Activated CD8-positive, alpha-beta memory T cell treated with anti-CD3 and anti-CD28 coated beads for 48 hours (primary cell): ENCODE measurements at regions not wholly inside any gene's neighbourhood (a gene's known extent, or its start where the extent isn't known, plus 50 kb on each side); places are given as distances from the start of the nearest gene placed in this dataset.

Experiments used
- DNase-seq, 3 experiments: peaks; one replicate each; pipeline ENCODE4 v3.0.0-alpha.2; 2020; ENCODE audit warnings: low read depth in 2 of 3, low spot score in 2 of 3

DNA sequence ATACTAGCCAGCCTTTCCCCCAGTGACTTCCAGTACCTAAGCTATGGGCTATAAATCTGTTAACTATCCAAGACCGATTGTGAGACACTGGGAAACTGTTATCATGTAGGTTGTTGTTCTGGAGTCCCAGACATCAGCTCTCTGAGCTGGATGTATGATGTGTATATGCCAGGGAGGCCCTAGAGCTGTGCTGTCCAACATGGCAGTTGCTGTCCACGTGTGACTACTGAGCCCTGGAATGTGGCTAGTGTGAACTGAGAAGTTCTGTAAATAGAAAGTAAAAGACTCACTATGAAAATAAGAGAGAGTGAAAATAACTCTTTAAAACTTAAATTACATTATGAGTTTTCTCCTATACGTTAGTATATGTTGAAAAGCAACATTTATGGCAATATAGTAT is 755.8 kb upstream of the FBXO33 start:
- no peak for DNase-seq

DNA sequence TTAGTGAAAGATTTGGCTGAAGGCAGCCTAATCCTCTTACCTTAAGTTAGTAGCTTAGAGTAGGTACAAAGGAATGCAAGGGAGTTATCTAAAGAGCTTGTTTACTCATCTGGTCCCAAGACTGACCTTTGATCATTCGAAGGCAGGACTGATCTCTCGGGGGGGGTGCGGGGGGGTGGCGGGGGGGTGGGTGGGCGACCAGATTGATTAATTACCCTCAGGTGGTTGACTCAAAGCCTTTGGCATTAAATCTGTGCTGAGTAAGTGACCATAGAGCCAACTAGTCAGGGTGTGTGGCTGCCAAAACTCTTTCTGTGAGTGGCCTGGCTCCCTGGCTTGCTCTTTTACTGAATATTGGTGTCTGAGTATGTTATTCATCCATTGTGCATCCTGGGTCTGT is 731.9 kb upstream of the FBXO33 start:
- DNase-seq, result no peak

DNA sequence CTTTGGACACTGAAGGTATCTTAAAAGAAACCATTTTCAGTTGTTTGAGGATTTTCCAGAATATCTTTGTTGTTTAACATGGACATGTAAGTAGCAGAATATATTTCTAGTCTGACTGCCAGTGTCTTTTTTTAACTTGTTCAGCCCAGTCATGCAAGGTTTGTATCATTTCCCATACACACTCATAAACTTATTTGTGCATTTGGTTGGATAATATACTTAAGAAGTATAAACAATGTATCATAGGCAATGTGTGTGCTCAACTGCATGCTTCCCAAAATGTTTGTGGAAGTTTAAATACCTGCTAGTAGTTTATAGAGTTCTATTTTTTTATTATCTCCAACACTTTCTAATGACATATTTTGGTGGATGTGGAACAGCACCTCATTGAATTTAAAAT is 707.4 kb upstream of the FBXO33 start:
- DNase-seq, result no peak

DNA sequence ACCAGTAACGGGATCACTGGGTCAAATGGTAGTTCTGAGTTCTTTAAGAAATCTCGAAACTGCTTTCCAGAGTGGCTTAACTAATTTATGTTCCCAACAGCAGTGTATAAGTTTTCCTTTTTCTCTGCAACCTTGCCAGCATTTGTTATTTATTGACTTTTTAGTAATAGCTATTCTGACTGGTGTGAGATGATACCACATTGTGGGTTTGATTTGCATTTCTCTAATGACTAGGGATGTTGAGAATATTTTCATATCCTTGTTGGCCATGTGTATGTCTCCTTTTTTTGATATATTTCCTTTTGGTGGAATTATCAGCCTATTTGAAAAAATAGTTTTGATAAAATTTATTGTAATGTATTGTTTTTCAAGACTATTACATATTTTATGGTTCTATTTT is 701.2 kb upstream of the FBXO33 start:
- DNase-seq, result no peak

DNA sequence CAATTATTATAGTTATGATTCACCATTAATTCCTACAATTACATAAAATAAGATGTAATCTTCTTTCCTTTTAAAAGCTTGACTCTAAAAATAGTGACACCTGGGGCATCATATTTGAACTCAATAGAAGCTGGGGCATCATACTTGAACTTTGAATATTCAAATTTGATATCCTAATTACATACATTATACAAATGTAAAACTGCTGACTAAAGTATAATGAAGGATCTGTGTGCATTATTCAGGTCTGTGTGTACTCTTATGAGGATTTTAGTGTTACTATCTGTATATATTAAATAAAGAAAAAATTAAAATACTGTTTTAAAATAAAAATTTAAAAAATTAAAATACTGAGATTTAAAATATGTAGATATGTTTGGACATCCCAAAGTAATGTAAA is 696.9 kb upstream of the FBXO33 start:
- DNase-seq, result no peak

DNA sequence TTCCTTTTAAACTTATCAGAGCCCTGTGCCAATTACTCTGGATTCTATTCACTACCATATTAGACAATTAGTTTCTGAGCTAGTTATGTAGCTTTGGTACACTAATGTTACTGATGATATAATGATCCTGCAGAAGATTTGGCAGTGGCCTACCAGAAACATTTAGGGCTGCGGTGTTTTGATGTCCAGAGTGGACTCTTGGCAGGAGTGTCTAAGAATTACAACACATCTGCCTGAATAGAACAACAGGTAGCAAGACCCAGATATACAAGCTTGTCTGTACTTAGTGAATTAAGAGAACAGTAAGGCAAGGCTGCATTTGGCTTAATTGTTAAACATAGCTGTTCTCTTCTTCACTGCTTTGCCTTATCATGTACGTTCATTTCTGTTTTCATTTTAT is 691.6 kb upstream of the FBXO33 start:
- no peak for DNase-seq

DNA sequence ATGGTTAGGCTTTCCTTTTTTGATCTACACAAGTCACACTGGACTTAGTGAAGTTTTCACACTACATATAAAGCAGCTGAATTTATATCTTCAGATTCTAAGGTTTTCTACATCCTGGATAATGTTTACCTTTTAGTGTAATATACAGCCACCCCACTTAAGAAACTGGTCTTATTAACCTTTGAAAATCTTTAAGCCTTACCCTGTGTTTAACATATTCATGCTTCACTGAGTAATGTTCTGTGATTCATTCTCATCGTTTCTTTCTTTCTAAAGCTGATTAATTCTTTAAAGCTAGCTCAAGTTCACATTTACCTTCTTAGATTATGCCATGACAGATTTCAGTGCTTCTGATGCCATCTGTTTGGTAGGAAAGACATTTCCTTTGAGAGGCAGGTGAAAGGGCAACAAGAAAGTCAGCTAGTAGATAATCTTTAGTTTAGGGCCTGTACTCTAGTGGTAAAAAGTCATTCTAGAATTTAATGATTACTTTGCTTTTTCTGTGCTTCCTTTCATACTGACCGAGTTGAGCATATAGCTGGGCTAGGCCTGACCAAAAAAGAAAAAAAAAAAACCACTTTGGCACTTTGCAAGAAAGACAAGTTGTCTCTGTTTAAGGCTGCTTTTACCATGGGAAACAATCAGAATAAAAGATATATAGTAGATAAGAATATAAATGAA is 690.9 kb upstream of the FBXO33 start:
- DNase-seq, result no peak

DNA sequence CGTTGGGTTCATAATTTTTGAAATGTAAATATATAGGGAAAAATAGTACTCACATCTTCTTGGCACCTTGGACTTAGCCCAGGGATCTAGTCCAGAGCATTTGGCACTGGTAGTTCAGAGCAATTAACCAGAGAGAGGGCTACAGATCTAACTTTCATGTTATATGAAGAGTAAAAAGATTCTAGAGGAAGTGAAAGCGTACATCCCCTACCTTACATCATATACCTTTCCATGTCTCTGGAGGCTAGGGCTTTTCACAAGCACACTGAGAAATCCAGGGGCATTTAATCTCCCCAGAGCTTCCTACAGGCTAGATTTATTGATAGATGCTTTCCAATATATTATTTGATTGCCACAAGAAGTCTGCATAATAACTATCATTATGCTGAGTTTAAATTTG is 687.5 kb upstream of the FBXO33 start:
- DNase-seq, result no peak

DNA sequence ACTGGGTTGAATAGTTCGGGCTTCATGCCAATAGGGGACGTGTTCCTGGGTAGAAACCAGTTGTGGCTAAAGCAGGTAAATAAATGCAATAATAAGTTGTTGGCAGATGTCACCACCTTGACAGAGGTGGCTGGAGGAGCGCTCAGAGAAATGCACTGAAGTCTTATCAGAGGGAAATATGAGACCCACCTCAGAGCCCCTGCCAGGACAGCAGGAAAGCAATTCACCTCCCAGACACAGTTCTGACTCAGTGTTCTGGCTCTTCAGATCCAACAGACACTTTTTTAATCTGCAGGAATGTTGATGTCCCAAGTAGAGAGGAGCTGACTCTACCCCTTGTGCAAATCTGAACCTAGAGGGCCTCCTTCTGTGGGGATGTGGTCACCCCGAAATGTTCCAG is 687.1 kb upstream of the FBXO33 start:
- no peak for DNase-seq

DNA sequence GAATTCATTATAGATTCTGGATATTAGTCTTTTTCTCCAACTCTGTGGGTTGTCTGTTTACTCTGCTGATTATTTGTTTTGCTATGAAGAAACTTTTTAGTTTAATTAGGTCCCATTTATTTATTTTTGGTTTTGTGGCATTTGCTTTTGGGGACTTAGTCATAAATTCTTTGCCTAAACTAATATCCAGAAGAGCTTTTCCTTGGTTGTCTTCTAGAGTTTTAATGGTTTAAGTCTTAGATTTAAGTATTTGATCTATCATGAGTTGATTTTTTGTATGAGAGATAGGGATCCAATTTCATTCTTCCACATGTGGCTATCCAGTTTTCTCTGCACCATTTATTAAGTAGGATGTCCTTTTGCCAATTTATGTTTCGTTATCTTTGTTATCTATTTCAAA is 683.4 kb upstream of the FBXO33 start:
- DNase-seq, result no peak

DNA sequence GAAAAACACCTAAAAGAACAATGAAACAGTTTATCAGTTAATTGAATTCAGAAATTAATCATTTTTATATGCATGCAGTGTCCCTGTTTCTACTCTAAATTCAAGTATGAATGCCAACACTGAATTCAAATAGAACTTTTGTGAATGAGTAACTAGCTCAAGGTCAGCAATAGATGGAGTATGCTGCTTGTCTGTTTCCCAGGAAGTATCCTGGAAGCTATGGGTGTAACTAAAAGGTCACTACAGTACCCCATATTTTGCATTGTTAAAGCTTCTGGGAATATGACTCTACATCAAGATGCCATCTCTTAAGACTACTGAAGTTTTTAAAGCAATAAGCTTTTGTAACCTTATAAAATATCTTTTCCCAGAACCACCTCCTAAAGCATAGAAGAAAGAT is 681.4 kb upstream of the FBXO33 start:
- DNase-seq, result no peak

DNA sequence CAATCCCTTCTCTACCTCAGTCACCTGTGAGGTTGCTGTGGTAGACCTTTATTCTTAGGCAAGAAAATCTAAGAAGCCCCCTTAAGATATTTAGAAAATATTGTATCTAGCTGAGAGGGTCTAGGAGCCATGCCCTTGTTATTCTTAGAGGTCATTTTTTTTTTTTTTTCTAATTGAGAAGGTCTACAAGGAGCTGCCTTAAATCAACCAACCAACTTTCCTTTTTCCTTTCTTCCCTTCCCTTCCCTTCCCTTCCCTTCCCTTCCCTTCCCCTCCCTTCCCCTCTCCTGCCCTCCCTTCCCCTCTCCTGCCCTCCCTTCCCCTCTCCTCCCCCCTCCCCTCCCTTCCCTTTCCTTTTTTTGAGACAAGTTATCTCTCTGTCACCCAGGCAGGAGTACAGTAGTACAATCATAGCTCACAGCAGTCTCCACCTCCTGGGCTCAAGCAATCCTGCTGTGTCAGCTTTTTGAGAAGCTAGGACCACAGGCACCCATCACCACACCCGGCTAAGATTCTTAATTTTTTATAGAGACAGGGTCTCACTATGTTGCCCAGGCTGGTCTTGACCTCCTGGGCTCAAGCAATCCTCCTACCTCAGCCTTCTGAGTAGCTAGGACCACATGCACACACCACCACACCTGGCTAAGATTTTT is 668.4 kb upstream of the FBXO33 start:
- DNase-seq, result no peak

DNA sequence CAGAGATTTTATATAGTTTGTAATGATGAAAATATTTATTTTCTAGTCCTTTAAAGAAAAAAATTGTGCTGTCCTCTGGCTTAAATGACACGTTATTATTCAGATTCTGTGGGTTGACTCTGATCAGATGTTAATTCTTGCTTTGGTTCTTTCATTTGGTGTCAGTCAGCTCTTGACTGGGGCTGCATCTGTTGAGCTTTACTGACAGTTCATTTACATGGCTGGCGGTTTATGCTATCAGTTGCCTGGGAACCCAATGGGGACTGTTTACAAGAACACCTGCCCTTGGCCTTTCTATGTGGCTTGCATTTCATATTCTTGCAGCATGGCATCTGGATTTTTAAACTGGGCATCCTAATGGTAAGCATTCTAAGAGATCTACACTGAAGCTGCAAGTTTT is 667.1 kb upstream of the FBXO33 start:
- no peak for DNase-seq

DNA sequence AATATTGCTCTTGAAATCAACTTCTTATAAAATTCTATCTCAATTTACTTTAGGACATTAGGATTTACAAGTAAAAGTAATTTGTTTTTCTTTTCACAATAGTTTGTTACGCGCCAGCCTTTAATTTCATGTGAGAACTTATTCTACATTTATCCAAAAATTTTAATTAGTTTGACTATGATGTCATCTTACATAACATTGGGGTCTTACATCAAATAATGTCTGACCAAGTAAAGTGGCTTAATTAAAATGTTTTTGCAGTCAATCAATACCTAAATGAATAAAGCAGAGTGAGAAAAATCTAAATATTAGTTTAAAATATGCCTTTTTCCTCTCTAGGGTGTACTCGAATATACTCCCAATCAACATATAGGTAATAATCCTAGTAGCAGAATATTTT is 666.2 kb upstream of the FBXO33 start:
- DNase-seq, result no peak

DNA sequence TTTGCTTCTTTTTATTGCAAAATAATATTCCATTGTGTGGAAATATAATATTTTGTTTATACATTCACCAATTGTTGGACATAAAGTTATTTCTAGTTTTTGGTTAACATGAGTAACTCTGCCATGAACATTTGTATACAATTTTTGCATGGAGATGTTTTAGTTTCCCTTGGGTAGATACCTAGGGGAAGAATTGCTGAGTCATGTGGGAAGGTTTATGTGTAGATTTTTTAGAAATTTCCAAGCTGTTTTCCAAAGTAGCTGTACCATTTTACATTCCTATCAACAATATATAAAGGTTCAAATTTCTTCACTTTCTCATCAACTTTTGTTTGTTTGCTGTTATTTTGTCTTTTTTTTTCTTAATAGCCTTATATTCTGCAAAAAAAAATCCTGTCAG is 664.7 kb upstream of the FBXO33 start:
- DNase-seq, result no peak

DNA sequence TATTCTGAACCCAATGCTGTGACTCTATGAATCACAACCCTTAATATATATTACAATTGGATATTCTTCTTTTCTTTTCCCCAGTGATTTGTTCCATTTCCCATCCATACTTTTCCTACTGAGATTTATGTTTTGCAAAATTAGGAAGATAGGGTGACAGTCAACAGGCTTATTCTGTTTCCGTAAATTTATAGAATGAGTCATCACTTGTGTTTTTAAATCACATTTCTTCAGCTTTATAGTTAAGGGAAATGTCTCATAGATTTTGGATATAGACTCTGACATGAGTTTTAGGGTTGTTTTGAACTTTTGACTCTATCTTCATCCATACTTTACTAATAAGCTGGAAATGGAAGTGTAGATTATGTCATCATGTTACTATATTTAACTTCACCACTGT is 661.6 kb upstream of the FBXO33 start:
- DNase-seq, result no peak

DNA sequence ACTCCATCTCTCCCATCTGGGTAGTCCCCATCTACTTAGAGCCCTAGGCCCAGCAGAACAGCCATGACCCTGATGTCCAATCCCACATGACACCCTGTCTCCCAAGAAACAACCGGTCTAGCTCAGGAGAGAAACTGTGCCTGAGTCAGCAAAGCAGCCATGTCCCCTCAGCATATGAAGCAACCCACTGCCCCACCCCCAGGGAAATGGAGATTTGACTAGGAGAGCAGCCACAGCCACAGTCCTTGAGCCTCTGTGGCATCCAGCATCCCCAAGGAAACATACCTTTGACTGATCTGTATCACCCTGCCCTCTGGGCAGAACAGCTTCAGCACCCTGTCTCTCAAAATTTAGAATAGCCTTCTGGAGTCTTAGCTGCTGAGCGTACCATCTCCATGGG is 641.9 kb upstream of the FBXO33 start:
- DNase-seq, result no peak

DNA sequence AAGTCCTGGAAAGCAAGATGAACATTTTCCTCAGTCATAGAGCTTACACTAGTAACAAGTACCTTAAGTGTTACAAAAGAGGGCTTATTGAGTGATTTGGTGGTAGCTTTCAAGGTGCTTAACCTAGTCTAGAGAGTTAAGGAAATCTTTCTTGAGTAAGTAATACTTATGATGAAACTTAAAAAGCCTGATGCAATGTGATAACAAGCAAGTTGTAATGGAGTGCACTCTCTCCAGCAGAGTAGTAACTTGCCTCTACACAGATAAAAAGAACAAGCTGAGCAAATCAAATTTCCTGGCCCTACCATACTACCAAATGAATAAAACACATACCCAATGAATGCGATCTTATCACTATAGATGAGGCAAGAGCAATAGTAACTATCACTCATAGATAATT is 639.9 kb upstream of the FBXO33 start:
- DNase-seq, result no peak

DNA sequence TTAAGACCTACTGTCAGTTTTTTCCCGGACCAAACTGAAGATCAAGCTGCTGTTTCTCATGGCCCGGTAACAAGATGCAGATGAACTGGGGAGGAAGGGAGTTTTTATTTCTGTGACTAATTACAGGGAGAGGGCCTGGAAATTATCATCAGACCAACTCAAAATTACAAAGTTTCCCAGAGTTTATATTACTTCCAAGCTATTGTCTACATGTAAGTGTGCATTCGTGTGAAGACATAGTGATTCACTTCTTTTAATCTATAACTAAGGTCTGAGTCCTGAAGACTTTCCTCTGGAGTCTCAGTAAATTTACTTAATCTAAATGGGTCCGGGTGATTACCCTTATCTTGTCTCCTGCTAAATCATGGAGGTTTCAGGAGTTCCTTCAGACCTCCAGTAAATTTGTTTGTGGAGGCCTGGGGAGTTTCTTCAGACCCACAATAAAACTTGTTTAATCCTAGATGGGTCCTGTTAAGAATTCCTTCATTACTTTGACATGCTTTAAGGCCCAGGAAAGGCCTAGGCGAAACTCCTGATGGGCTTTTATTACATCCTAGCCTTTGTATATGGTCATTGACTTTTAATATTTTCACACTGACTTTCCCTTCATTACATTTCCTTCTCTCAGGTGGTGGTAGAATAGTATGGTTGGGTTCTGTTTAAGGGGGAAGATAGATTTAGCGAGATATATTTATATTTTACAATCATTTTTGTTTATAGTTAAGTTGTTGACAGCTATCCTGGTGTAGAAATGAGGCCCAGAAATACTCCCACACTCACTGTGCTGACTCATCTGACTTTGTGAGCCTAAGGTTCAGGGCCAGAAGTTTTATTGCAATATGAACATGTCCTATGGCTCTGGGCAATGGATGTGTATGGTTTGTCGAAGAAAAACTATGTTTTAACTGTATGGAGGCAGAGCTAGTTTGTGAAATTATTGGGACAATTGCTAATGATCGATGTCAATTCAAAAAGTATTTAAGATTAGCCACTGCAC is 627.0 kb upstream of the FBXO33 start:
- DNase-seq, result no peak

DNA sequence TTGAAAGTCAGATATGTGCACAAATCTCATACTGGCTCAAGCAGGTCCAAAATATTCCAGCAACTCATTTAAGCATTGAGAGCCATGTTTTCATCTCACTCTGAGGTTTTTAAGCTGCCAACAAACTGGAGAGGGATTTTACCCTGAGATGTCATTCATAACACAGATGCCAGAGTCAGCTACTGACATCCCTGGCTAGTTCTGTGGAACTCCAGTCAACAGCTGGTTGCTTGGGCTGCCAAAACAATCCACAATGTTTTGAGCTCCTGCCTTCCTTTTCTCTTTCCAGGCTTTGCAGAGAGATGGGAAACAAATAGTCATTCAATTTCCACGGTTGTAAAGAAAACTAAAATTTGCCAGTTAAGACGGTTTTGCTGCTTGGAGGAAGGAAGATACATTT is 621.2 kb upstream of the FBXO33 start:
- DNase-seq, result no peak

DNA sequence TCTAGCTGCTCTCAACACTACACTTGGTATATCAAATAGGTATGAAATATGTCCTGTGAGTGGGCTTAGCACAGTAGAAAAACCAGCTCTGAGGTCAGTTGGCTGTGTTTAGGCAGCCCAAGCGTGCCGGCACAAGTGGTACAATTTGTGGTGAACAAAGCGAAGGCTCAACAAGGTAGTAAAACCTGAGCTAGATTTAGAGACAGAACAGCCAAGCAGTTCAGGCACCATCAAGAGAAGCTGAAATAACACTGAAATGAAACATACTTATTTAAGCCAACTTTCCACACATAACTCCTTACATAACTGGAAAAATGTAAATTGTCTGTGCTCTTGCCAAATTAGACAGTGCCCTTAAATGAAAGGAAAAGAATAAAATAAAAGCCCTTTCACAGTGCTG is 596.8 kb upstream of the FBXO33 start:
- no peak for DNase-seq

DNA sequence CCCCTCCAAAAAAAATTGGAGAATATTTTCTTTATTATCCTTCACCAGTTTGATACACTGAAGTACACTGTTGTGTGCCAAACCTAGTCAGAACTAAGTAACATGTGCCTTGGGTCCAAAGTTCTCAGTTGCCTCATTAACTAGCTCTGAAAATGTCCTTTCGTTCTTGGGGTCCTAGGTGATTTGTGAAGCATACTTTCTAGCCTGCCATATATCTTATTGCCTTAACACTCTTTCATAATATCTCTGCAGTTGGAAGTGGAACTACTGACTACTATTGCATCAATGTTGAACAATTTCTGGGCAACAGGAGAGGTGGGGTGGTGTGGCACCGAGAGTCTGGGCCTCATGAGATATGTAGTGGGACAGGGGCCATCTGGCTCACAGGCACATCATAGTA is 592.9 kb upstream of the FBXO33 start:
- DNase-seq, result no peak
